NCI-H748 (cell line): ENCODE measurements at regions not wholly inside any gene's neighbourhood (a gene's known extent, or its start where the extent isn't known, plus 50 kb on each side); places are given as distances from the start of the nearest gene placed in this dataset.

ENCODE experiments used
- DNase-seq: peaks from one replicate; lab custom pipeline; 2025; ENCODE audit not compliant: unreplicated experiment; lab: John Stamatoyannopoulos, UW

DNA sequence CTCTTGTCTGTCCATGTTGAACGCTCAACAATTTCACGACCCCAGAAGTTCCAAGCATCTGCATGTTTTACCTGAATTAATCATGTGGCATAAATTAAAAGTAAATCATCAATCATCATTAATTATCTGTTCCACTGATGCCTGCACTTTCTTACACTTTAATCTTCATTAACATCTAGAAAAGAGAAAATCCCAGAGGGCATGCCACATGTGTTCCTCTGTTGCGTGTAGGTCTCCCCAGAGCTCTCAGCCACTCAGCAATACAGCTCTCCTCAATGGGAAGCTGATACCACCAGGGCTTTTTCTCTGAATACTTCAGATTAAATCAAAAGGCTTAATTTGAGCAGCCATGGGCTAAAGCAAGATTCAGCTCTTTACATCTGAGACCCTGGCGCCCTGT is 722.4 kb upstream of the TENM3 start:
- DNase-seq, result no peak

DNA sequence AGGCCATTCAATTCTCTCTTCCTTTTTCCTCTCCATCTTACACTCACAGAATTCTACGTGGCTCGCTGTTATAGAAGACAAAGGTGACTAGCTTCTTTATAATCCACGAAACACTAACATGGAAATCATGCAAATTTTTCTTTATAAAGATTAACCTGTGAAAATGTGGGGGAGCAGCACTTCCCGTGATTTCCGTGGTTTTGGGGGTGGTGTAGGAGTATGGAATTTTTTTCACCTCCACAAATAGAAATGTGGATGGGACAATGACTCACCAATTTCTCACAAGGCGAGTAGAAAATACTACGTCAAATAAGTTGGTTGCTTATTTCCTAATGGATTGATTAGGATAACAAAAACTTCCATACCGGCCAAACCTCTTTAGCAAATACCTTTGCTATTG is 719.2 kb upstream of the TENM3 start:
- no peak for DNase-seq

DNA sequence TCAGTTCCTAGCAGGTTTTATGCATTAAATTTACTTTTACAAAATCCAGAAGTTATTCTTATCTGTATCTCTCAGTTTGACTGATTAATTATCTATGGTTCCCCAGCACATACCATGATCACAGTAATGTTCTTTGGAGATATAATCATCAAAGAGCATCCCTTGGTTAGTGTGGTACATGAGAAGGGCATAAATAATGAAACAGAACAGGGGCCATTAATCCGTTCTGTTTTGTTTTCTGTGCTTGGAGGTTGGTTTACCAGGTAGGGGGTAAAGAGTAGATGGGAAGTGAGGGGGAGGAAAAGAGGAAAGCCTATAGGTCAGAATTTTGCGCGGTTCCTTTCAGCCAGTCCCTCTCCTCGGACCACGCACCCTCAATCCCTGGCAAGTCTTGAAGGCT is 718.7 kb upstream of the TENM3 start:
- DNase-seq, result no peak

DNA sequence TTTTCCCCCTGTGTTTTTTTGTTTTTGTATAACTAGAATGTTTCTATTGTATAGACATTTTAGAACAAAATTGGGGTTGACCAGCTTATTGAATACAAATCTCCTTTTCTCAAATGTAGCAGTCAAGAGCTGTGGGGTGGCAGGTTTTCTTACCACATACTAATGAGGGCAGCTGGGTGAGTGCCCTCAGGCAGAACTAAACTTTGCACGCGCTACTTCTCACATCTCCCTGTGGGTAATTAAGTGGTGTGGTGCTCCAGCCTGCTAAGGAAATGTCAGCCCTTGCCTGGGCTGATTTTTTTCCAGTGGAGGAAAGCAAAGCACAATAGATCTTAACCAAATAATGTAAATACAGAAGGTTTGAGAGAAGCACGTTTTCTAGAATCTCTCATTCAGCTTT is 717.6 kb upstream of the TENM3 start:
- DNase-seq, result peak; percentile 88

DNA sequence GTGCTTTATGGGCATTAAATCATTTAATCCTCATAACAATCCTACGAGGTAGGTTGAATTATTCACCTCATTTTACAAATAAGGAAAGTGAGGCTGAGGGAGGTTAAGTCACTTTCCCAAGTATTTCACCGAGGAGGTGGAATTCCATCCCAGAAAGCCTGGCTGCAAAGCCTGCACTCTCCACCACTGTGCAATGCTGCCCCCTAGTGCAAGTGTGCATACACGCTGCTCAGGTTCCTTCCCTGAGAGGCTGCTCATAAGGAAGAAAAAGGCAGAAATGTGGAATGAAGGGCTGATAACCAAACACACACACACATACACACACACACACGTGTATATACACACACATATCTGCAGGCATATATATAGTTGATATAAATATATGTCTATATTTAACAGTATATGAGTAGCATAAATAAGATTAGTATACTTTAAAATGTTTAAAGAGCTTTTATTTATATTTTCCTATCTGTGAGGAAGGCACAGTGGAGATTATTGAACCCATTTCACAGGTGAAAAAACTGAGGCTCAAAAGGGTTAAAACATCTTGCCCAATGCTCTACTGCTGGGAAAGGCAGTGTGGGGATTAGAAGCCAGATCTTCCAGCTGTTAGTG is 714.5 kb upstream of the TENM3 start:
- DNase-seq, result peak; percentile 85

DNA sequence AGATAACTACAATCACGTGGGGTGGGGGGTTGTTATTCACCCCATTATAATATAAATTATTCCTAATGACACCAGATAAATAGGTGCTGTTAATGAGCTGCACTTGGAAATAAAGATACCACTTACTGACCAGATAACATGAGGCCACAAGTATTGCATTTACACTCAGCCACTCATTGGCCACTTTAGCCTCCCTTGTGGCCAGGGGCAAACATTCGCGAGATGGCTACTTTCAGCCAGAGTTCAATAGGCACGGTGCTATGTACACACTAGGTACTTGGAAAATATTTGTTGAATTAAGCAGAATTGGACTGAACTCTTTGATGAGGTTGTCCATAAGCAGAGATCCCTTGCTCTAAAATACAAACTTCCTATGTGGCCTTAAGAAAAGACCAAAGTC is 713.7 kb upstream of the TENM3 start:
- DNase-seq, result peak; percentile 58

DNA sequence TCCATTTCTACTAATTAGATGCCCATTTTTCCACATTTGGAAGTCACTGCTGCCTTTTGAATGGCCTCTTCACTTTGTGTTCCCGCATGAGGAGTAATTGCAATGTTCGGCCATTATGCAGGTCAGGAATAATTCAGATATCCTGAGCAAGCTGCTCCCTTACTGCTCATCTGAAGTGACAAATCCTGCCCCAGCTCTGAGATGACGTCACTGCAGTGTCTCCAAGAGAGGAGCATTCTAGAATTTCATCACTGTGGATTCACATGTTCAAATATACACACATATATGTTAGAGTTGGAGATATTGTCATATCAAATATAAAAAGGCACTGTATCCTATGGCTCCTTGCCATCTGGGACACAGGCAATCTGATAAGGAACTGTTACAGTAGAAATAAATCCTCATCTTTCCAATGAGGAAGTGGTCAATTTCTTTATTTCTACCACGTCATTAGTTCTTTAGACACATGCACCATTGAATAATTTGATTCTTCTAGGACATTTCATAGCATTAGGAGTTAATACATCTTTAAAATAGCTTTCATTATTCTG is 706.9 kb upstream of the TENM3 start:
- DNase-seq, result no peak

DNA sequence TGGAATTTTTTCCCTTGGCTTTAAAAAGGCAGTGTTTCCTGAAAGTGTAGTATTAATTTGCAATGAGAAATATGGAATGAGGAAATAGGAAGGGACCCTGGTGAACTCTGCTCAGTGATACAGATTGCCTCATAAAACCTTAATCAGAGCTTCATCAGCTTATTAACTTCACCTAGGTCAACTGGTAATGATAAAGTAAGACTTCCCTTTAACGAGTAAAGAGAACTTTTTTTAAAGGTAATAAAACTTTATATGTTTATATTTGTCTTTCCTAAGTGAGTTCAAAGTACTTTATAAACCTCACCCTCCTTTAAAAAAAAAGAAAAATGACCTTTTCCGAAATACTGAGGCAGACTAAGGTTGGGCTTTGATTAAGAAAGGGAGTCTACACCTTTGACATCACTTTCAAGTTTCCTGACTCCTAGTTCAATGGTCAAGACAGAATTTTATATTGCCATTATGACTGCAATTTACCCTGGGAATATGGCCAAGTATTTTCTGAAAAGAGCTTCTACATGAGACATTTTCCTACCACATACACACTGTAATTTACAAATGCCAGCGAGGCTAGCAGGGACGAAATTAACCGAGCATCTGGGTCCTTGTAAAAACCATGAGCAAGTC is 706.3 kb upstream of the TENM3 start:
- peak; percentile 8 for DNase-seq

DNA sequence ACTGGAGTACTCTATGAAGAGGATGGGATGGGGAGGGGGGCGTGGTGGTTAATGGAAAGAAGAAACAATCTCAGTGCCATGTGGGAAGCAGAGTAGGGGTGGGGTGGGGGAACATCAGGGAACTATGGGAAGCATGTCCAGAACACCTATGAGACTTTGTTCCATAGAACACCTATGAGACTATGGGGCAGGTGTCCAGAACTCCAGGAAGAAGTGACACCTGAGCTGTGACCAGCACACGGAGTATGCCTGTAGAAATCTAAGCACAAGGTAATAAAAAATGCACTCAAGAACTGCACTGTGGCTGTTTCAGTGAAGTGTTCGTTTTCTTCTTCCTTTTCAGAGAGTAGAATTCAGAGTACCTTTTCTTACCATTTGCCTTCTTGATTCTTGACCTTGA is 704.8 kb upstream of the TENM3 start:
- no peak for DNase-seq

DNA sequence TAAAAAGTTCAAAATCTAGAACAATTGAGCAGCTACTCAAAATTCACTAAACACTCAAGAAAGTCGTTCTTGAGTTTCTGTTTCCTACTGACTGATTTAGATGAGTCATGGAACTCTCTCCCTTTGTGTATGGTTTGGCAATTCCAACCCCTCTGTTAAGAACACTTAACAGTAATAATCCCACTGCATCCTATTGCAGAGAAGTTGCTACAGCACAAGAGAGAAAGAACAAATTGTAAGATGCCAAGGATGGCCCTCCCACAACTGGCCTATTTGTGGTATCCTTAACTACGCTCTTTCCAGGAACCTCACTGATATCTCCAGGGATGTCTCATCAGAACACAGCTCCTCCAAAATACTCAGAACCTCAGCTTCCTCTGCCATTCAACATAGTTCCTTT is 701.8 kb upstream of the TENM3 start:
- no peak for DNase-seq

DNA sequence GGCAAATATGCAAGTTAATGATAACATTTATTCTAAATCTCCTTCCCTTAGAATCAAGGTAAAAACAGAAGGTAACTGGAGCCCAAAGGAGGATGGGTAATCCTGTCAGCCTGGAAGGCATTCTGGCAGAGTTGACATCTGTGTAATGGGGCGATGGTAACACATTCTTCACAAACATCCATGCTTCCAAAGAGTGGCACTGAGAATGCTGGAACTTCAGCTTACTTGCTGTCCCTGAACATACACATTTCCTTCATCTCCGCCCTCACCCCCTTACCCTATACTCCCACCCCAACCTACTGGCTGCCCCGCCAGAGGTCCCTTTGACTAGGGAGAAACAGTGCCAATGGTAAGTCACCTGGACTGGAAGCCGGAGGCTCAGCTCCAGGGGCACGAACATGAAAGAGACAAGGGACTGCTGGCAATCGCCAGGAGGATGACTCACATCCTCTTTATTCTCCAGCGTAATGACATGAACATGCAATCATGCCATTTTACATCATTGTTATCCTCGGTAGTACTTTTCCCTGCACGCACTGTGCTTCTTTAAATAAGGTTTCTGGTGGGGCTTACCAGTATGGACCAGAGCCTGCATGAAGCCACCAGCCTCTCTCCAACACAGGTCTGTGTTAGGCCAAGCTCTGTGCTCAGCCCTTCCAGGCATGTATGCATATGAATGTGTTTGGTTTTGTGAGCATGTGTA is 694.2 kb upstream of the TENM3 start:
- peak; percentile 9 for DNase-seq

DNA sequence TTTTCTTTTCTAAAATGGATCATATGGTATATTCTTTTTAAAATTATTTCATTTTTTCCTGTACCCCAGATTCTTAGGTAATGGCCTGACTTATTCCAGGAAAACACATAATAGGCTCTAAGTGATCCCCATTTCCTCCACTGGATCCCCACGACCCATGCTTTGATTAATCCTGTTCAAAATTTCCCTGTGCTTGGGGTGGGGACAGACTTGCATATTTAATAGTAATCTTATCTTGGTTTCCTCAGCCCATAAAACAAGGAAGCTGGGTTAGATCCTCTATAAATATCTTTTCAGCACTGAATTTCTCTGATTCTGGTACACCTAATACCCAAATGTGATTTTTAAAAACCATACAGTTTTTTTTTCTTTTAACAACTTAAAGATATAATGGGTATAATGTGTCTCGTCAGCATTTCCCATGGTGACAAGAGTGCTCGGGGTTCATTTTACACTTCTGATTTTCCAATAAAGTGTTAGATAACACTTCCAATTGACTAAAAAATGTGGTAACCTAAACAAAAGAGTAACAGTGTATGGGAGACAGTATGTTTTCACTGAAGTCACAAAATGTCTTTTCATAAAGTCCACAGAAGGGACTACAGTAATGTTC is 693.5 kb upstream of the TENM3 start:
- DNase-seq, result no peak

DNA sequence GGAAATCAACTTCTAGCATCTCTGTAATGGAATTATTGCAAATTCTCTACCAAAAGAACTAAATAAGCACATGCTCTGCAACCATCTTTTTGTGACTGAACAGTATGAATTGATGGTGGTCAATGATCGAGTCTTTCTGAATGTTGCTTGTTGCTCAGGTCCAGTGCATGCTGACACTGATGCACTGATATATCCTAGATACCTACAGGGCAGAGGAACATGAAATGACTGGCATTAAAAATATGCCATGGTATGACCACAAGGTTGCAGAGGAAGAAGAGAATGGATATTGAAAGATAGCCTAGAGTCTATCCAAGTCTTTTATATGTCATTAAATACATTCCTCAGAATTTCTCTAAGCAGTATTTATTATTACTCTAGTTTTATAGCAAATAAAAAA is 692.8 kb upstream of the TENM3 start:
- DNase-seq, result no peak

DNA sequence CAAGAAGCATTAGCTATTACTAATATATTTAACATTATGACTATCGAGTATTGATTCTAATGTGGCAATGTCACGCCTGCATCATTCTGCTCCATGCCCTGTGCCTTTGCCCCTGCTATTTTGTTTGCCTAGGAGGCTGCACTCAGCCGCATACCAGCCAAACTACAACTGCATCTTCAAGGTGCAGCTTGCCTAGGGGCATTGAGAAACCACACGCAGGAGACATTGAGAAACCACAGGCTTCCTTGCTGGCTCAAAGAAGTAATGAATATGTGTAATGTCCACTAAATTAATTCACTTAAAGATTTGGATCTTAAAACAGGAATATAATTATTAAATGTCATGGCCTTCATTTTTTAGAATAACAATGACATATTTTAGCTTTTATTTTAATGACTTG is 683.6 kb upstream of the TENM3 start:
- DNase-seq, result no peak

DNA sequence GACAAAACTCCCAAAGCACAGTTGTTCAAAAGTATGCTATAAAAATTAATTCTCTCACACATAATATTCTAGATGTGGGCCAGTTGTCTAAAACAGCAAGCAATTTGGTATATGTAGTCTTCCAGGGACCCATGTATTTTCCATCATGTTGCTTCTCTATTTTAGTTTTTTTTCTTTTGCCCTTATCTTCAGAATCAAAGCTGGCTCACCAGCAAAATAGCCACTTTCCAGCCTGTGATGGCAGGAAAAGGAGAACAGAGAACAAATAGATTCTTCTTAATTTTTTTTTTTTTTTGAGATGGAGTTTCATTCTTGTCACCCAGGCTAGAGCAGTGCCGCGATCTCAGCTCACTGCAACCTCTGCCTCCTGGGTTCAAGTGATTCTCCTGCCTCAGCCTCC is 680.8 kb upstream of the TENM3 start:
- DNase-seq, result no peak

DNA sequence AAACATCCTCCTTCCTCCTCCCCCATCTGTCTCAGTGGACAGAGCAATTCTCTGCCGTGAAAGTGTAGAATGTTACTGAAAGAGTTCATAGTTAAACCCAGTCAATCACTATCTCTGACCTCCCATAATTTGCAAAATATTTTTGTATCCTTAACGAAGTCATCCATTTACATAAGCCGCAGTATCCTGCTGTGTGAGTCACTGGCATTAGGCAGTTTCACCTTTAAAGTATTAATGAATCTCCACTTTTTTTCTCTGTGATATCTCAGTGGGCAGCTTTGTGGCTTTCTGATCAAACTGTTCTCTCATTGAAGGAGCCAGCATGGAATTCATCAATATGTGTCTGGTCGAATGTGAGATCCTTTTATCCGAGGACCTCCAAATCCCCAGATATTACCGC is 678.6 kb upstream of the TENM3 start:
- DNase-seq, result no peak

DNA sequence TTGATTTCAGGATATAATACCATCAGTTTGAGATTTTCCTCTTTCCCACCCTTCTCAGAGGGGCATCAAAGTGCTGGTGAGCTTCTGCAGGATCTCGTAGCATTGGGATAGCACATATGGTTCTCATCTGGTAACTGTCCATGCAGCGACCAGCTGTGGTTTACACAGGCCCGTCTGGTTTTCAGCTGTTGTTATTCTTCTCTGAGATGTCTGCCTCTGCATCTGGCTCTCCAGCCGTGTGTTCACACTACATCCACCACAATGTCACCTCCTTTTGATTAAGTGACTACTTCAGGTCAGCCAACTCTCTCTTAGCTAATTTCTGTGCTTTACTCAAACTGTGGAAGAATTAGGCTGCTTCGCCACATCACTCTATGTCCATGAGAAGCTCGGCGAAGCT is 676.7 kb upstream of the TENM3 start:
- no peak for DNase-seq

DNA sequence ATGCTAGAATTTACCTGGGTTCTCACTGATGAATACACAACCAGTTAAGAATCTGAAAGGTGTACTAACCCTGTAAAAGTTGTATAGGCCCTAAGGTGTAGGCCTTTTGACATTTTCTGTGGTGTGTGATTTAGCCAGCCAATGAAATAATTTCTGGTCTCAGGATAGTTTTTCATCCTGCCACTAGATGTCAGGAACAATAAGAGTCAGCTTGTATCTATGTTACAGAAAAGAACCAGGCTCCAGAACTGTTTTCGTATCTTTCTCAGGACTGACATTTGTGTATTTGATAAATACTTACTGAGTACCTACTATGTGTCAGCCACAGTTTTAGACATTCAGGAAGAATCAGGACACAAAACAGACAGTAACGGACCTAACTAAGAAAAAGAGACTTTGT is 673.6 kb upstream of the TENM3 start:
- DNase-seq, result peak; percentile 47

DNA sequence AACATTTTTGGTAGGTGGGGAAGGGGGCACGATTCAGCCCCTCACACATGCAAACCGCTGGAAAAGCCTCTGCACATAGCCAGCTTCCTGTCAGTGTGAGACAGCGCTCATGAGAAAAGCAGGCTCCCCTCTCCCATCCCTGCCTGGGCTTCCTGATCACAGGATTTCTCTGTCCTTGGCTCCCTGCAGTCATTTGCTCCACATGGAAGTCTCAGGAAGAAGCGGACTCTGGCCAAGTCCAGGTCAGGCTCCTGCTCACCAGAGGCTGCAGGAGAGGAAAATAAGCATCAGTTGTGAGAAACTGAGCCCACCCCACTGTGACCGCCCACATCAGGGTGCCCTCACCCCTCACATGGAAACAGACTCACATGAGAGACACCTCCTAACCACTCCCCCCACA is 664.3 kb upstream of the TENM3 start:
- DNase-seq, result no peak

DNA sequence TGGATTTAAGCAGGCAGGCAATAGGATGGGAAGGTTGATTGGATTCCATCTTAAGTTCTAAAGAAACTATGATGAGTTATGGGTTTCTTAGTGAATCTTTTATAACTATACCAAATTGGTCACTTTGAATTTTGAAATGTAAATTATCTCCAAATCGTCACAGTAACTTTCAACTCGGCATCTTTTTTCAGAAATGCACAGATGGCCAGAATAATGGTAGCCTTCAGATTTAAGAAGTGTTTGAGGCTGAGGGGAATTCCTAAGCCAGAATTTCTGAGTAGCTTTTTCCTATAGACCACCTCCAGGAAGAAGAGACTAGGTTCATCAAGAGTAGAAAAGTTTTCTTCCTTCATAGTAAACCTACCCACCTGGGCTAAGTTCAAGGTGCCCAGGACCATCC is 663.7 kb upstream of the TENM3 start:
- DNase-seq, result no peak

DNA sequence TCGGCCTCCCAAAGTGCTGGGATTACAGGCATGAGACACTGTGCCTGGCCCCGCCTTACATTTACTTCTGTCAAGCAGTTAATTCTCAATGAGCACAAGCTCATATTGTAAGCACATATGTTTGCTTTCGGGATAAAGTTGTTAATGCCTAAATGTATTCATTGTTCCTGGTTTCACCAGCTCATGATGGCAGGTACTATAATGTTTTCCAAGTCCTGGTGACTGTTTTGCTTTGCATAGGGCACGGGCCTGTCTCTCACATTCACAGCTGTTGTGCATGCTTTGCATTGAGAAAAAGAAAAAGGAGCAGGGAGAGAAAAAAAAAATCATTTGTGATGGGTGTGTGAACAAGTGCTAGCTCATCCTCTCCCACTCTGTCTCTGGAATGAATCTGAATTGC is 661.2 kb upstream of the TENM3 start:
- DNase-seq, result peak; percentile 28

DNA sequence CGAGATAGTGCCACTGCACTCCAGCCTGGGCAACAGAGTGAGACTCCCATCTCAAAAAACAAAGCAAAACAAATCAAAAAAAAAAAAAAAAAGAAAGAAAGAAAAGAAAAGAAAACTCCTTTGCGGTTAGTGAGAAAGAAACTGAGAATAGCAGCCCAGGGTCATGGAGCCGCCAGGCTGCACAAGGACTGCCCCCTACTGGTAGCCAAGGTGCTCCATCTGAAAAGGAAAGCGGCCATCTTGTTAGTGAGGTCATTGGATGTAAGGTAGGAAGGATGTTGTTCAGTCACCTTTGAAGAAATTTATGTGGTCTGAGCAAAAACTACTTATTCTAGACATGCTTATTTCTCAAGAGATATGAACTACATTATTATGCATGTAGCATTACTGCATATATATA is 660.6 kb upstream of the TENM3 start:
- no peak for DNase-seq
